HG03432 (cell line): ENCODE measurements at regions not wholly inside any gene's neighbourhood (a gene's known extent, or its start where the extent isn't known, plus 50 kb on each side); places are given as distances from the start of the nearest gene placed in this dataset.

Experiments used
- ATAC-seq: cut with Tn5 transposase; IDR thresholded peaks from one replicate; pipeline ENCODE4 v1.9.1; 2021; ENCODE audit warnings: mild to moderate bottlenecking, moderate library complexity; ENCODE audit not compliant: unreplicated experiment

DNA sequence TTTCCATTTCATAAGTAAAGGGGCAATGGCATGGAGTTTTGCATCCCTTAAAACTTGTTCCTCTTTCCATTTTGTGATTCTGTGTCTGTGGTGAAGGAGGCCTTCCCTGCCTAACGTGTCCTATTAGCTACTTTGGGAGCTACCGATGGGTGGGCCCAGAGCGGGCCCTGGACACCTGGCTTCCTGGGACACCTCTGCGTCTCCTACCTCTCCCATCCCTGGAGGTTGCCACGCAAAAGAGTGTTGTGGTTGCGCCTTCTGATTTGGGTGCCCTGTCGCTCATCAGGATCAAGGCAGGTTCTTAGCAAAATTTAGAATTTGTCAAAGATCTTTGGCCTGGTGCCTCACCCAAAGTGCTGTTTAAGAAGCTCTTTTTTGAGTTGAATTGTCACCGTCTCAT, 116.4 kb upstream of the CACNA1E start:
- no peak for ATAC-seq

DNA sequence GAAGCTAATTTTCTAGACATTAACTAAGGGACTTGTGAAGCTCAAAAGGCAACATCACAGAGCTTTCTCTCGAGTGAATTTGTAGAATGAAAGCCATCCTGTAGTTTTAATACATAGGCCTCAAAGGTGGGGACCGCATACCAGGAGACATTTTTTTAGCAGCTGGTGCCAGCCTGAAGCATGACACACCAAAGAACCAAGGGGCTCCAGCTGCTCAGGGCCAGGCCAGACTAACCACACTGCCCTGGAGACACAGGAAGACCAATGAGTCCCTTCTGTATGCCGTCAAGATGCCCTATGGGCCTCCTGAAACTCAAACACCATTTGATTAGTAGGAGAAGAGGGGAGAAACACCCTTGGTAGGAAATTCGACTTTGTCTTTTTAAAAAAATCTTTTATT, 113.9 kb upstream of the CACNA1E start:
- no peak for ATAC-seq

DNA sequence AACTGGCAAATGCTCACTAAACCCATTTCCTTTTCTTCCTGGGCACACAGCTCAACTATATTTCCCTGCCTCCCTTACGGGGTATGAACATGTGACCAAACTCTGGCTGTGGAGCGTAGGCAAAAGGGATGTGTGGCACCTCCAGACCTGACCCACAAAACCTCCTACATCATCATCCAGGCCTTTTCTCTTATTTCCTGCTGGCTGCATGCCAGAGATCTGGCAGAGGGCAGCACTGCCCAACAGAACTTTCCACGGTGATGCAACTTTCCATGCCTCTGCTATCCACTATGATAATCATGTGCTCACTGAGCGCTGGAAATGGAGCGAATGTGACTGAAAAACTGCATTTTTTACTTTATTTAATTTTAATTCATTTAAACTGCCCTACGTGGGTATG, 99.6 kb upstream of the CACNA1E start:
- ATAC-seq, result no peak

DNA sequence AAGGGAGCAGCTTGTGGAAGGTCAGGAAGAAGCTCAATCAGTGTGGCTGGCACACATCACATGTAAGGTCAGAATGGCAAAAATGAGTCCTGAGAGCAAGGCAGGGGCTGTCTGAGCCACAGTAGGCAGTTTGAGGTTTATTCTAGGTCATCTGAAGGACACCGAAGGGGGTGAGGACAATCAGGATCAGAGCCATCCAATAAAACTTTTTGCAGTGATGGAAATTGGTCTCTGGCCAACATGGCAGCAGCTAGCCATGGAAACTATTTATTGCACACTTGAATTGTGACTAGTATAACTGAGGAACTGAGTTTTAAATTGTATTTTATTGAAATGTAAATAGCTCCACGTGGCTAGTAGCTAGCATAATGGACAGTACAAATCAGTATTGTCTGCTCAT, 97.0 kb upstream of the CACNA1E start:
- ATAC-seq, result no peak

DNA sequence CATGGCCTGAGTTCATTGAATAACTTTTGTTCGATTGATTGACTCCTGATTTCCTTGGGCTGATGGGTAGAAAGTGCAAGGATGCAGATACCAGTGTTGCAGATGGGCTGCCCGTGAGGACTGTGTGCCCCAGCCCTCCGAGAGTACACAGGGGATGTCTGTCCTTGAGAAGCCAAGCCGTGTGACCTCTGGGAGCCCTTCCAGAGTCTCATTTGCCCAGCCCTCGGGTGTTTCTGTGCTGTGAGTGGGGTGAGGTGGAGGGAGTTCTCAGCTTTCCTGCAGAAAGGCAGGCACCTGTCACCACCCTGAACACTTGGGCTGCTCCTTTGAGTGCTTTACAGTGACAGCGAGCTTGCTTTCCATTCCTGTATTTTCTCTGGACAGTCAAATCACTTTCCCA, 96.4 kb upstream of the CACNA1E start:
- no peak for ATAC-seq

DNA sequence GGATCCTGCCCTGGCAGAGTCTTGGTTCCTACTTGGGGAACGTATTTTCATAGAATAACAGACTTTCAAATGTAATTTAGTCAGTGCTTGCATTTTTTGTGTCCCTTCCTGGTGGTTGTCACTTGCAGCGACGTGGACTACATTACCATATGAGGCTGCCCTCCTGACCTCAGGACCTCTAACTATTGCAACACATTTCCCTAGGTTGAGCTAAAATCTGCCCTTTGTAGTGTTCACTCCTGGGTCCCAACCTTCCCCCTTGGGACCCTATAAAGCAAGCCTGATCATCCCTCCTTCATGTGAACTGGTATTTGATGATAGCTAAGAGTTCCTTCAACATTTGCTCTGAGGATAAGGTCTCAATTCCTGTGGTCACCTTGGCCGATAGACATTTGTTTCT, 95.6 kb upstream of the CACNA1E start:
- no peak for ATAC-seq

DNA sequence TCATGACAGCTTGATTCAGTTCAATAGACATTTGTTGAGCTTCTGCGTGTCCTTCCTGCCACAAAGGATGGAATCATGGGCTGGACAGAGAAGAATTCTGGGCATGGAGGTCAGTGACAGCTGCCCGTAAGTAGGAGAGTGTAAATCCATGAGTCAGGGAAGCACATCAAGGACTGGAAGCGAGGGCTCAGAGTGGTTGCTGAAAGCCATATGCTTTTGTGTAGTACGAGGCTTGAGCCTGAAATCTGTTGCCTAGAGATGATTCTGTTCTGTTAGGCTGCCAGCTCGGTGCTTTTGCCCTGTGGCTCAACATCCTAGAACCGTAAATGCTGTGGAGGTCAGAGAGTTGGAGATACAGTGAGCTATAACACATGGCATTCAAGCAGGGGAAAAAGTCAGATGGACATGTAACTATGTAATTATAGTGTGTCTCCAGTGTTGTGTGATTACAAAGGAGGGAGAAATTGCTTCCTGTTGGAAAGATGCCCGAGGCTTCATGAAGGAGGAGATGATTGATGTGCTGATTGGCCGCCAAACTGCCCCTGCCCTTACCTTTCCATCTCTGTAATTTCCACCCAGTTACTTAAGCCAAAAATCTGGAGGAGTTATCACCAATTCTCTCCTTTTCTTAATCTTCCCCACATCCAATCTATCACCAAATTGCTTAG, 92.8 kb upstream of the CACNA1E start:
- no peak for ATAC-seq

DNA sequence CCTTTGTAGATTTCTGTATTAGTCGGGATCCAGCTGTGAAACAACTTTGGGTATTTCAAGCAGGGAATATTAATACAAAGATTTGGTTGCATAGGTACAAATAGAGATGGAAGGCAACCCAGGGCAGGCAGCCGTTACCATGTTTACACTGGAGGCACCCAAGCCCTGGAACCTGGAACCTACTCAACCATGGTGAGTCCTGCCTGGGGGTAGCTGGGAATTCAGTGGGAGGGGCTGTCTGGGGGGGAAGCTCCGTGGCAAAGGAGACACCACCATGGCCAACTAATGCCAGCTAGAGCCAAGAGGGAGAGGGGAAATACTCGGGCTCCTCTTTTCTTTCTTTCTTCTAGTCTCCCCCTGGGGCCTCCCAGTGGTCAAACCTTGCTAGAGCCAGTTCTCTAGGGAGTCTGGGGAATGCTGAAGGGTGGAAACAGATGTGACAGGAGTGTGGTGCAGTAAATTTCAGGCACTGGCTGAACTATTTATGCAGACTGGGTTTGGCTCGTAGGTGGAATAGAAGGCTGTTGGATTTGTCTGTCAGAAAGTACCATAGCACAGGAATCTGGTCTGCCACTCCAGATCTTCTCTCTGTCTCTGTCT, 91.9 kb upstream of the CACNA1E start:
- no peak for ATAC-seq

DNA sequence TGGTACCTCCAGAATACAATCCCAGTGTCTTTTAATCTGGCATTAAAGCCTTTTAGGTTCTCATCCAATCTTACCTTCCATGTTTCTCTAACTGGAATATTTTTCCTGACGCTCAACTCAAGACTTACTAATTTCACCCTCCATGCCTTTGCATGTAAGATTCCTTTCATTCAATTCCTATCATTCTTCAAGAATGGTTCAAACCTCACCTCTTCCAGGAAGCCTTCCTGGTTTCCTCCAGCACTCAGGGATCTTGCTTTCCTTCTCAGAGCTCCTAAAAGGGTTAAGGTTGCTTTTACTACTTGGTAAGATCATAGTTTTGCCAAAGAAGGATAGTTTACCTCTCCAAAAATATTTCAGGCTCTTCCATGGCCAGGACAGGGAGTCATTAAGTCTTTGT, 91.2 kb upstream of the CACNA1E start:
- no peak for ATAC-seq

DNA sequence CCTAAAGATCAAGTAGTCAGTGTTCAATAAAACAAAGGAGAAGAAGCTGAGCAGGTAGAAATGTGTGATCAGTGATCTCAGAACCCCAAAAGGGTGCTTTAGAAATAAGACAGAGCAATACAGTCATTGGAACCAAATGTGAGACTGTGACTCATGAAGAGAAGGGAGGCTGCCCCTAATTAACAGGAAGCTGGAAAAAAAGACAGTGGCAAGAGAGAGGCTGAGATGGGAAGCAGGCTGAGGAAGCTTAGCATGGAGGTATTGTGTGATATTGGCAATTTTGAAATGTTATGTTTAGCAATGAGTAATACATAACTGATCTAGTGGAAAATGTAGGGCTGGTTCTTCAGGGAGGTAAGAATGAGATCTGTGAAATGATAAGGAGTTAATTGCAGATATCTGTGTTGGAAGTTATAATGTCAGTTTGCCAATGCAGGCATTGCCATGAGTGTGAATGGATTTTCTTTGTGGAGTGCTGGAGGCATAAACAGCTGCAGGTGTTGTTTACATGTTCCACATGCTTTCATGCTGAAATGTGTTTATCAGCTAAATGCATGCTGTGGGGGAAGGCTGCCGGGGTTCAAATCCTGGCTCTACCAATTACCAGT, 90.6 kb upstream of the CACNA1E start:
- ATAC-seq, result no peak

DNA sequence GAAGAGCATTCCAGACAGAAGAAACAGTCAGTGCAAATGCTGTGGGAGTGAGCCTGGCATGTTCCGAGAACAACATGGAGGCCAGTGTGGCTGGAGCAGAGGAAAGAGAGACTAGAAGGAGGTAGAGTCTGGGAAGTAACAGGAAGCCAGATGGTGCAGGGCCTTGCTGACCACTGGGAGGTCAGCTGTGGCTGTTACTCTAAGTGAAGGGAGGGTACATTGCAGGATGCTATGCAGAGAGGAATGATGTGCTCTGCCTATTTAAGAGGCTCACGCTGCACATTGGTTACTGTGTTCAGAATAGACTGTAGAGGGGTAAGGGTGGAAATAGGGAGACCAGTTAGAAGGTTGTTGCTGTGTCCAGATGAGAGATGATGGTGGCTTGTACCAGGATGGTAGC, 88.6 kb upstream of the CACNA1E start:
- ATAC-seq, result no peak

DNA sequence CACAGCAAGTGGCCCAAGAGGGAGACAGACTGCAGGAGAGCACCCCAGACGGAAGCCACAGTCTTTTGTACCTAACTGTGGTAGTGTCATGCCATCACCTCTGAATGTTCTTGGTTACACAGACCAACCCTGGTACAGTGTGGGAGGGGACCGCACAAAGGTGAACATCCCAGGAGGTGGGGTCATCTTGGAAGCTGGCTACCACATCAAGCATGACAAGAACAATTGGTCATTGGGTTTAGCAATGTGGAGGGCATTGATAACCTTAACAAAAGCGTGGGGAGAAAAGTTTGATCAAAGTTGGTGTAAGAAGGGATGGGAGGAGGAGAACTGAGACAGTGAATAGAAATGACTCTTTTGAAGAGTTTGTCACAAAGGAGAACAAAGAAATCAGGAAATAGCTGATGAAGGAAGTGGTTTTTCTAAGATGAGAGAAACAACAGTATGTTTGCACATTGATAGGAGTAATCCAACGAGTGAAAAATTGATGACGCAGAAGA, 87.1 kb upstream of the CACNA1E start:
- ATAC-seq, result no peak

DNA sequence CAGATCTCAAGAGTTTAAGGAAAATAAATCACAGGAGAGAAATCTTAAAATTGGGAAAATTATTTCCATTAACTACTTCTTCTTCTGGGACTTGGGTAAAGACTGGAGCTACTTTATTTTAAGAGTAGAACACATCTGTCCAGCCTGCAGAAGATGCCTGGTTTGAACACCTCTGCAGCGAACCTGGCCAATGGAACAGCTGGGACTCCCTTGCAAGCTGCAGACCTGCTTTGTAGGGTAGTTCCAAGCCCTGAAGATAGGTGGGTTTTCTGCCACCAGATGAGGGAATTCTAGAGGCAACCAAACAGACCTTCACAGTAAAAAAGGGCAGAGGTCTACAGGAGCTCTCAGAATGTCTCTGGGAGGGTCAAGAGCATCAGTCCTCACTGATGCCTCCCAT, 86.5 kb upstream of the CACNA1E start:
- ATAC-seq, result no peak

DNA sequence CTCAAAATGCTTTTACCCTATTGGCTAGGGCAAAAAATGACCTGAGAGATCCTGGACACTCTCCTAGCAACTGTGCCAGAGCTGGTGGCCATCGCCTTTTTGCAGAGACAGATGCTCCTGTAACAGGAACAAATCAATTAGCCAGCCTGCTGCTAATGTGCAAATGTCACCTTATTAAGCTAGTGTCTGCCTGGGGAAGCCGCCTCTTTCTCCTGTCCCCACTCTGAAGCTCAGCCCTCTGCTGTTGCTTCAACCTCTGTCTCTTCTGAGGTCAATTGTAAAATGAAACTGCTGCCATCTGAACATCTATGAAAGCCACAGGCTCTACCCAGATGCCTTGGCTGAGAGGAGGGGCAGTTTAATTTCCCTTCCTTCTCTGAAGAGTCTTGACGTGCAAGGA, 85.5 kb upstream of the CACNA1E start:
- peak; percentile 75 for ATAC-seq

DNA sequence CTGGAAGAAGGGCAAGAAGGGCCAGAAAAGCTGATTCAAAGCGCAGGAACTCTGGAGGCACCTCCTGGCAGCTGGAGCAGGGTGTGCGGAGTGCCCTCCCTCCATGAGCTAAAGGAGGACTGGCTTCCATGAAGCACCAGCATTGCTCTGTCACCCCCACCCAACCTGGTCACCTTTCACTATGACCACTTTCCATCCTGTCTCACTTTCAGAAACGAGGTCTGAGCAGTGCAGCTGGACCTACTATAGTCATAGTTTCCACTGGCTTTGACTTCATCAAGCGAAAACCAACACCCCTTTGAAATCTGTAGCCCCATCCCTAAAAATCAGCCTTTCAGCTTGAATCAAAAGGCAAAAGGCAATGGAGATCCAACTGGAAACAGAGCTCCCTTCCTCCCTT, 84.8 kb upstream of the CACNA1E start:
- peak; percentile 87 for ATAC-seq

DNA sequence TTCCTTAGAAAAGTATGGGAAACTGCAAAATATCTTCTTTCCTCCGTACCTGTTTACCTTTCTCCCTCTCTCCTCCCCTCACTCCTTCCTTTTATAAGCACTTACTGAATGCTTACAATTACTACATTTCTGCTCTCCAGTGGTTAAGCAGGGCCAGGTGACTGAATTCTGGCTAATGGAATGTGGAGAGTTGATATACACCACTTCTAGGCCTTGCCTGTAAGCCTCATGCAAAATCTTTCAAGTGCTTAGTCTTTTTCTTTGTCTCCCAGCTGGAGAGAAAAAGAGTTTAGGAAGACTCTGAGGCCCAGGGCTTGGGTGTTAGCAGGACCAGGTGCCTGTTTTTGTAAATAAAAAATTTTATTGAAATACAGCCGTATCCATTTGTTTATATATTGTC, 77.7 kb upstream of the CACNA1E start:
- ATAC-seq, result no peak

DNA sequence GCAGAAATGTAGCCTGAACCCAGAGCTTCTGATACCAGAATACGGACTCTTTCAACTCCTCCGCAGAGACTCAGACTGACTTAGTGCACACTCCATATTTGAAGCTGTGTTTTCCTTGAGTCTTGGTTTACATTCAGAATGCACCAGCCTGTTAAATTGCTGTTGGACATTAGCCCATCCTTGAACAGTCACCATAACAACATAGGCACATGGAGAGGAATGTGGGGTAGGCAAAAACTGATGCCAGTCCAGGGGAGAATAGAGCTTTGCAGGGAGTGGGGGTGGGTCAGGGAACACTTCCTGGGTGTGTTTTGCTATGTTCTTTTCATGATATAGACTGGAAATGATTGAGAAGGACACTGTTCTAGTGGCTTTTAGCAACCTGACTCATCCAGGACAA, 76.3 kb upstream of the CACNA1E start:
- no peak for ATAC-seq

DNA sequence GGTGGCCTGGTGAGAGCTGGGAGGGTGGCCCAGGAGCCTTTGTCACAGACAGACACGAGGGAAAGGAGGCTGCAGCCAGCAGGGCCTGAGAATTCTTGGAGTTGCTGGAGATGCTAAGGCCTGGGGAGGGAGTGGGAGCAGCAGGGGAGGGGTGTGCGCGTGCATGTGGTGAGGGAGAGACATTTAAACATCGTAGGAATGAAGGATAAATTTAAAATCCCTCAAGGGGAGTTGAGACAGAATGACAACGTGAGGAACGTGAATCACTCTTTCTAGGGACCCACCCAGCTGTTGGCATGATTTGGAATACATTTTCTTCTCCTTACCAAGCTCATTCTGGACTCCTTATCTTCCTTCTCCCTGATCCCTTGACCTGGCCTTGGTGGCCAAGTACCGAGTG, 73.3 kb upstream of the CACNA1E start:
- ATAC-seq, result no peak

DNA sequence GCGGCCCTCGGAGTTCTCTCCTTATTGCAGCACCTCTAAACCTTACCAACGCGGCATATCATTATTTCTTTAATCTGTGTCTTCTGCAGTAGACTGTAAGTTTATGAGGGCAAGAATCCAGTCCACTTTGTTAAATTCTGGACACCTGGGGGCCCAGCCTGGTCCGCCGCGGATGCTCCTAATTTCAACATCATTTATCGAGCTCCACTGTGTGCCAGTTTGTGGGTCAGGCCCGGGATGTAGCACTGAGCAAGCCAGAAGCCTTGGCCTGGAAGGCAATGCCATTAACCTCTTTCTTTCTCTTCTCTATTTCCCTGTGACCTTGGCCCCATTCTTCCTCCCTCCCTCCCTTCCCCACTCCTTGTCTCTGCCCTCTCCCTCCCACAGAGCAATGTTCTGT, 70.6 kb upstream of the CACNA1E start:
- ATAC-seq, result no peak

DNA sequence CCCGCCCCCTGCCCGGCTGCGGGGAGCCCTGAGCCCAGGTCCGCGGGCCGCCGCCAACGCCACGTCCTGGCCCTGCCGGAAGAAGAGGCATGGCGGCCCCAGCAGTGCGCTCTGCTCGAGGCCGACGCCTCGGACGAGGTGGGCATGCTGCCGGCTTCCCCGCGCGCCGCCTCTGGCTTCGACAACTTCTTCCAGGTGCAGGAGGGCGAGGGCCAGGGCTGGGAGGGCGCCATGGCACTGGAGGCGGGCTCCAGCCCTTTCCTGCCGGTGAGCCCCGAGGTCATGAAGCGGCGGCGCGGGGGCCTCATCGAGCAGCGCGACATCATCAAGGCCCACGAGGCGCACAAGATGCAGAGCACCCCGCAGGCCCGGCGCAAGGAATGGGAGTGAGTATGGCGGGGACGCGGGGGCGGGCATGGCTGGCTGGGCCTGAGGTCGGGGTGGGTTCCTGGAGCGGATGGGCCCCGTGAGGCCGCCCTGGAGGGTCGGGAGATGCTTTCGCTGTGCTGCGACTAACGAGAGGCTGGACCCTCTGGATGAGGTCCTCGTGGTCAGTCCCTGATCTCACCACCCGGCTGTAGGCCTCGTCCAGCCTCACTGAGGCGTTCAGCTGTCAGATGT, 70.0 kb upstream of the CACNA1E start:
- no peak for ATAC-seq

DNA sequence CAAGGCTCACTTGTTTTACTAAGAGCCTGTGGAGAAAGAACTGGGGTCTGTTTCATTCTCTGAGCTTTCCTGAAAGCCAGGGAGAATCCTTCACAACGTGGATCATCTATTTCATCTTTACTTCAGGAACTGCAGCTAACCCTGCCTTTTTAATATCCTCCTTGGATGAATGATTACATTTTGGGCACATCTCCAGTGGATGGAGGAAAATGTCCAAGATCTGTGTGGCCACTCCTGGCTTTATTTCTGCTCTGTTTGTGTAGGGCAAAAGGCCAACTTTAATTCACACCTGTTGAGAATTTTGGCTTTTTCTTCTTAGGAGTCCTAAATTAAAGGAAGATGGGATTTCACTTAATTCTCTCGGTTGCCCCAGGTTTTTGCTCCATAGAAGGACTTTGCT, 69.5 kb upstream of the CACNA1E start:
- ATAC-seq, result no peak

DNA sequence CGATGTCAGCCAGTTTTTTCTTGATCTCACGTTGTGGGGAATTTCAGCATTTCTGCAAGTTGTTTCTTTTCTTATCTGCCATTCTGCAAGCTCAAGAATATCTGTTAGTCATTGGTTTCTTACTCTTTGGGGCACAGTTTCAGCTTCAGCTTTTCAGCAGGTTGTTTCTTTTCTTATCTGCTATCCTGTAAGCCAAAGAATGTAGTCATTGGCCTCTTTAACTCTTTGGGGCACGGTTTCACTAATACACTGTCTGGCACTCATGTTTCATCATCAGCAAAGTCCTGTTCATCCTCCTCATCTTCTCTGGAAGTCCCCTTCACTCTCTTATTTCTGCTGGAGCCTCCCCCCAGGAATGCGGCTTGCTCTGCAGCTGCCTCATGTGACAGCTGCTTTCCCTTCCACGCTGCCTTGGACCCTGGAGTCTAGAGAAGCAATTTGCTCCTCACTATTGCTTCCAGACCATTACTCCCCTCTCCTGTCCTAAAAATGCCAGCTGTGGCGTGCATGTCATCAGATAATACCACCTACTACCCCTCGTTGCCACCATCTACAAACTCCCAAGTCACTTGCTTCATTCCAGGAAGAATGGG, 67.0 kb upstream of the CACNA1E start:
- no peak for ATAC-seq
